ENCODE measurements at regions not wholly inside any gene's neighbourhood (a gene's known extent, or its start where the extent isn't known, plus 50 kb on each side); places are given as distances from the start of the nearest gene placed in this dataset.

GRCh38 chr17:71941920-71942319 is 178.9 kb upstream of the SOX9 start:
- TF ChIP-seq, protein P1, sequence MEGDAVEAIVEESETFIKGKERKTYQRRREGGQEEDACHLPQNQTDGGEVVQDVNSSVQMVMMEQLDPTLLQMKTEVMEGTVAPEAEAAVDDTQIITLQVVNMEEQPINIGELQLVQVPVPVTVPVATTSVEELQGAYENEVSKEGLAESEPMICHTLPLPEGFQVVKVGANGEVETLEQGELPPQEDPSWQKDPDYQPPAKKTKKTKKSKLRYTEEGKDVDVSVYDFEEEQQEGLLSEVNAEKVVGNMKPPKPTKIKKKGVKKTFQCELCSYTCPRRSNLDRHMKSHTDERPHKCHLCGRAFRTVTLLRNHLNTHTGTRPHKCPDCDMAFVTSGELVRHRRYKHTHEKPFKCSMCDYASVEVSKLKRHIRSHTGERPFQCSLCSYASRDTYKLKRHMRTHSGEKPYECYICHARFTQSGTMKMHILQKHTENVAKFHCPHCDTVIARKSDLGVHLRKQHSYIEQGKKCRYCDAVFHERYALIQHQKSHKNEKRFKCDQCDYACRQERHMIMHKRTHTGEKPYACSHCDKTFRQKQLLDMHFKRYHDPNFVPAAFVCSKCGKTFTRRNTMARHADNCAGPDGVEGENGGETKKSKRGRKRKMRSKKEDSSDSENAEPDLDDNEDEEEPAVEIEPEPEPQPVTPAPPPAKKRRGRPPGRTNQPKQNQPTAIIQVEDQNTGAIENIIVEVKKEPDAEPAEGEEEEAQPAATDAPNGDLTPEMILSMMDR (IDR thresholded peaks at IDR 0.05; ENCODE audit: borderline replicate concordance): no peak
- Histone ChIP-seq H3K9me3 (replicated peaks) (no peaks in the 10 kb centered on the region), H3K4me1 (no peaks in the 10 kb centered on the region)

DNA sequence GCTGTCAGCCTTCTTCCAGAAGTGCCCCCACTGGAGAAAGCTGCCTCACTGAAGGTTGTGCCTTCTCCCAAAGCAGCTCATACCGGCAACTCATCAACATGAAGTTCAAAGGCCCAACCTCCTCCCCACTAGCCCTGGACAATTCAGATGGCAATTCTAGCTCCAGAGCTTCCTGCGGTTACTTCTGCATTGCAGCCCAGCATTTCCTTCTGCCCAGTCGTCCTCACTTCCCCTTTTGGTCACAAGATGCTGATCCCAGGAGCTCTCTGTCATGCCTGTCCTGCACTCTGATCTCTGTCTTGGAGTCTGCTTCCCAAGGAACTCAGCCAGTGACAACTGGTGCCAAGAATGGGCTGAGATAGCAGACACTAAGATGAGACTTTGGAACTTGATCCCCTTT is 178.2 kb upstream of the SOX9 start:
- H3K9me3 ChIP-seq (replicated peaks): no peaks in the 10 kb centered on the region
- H3K27ac ChIP-seq (replicated peaks): no peak overlapping the region
- no peaks in the 10 kb centered on the region for H3K27me3 ChIP-seq (ENCODE audit: low read depth)
- H3K36me3 ChIP-seq: no peaks in the 10 kb centered on the region
- intact Hi-C loops (cut with micrococcal nuclease): no loop called here
- no peak overlapping the region for H3K4me3 ChIP-seq
- DNase-seq: no peak
- TF ChIP-seq, protein P1 (IDR thresholded peaks at IDR 0.05; ENCODE audit: borderline replicate concordance): no peak
- no peaks in the 10 kb centered on the region for H3K4me1 ChIP-seq

More at GRCh38 chr17:71941920-71942319, 178.9 kb upstream of the SOX9 start:
- intact Hi-C loops (cut with micrococcal nuclease): no loop called here
- Histone ChIP-seq H3K27ac (replicated peaks) (no peak overlapping the region), H3K36me3 (no peaks in the 10 kb centered on the region), H3K4me3 (no peak overlapping the region), H3K27me3 (ENCODE audit: low read depth) (no peaks in the 10 kb centered on the region)
- no peak for DNase-seq

DNA sequence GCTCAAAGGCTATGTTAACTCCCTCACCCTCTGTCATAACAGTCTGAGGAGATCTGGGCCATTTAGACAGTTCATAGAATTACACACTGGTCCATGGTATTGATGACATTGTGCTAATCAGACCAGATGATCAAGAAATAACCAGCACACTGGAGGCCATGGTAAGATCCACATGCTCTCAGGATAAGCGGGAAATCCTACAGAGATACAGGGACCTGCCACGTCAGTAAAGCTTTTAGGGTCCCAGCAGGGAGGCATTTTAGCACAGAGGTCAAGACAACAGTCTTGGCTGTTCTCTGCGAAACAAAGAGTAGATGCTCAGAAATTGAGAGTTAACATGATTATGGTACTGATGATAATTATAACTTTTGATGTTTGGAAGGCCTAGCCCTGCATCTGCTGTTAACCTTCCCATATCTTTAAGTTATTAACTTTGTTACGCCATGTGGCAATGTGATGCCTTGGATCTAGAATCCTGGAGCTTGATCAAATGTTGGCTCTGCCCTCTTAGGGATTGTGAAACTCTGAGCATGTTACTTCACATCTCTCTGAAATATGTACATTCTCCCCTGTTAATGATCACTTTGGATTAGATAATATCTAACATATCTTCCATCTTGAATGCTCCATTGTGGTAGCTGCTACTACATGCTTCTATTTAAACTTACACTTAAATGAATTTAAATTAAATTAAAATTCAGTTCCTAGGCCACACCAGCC is 172.0 kb upstream of the SOX9 start:
- Histone ChIP-seq H3K4me3 (no peak overlapping the region), H3K36me3 (no peaks in the 10 kb centered on the region), H3K4me1 (no peaks in the 10 kb centered on the region), H3K27me3 (ENCODE audit: low read depth) (no peaks in the 10 kb centered on the region), H3K9me3 (replicated peaks) (no peaks in the 10 kb centered on the region), H3K27ac (replicated peaks) (no peak overlapping the region)
- no peak for DNase-seq
- intact Hi-C loops (cut with micrococcal nuclease): no loop called here
- TF ChIP-seq, protein P1 (IDR thresholded peaks at IDR 0.05; ENCODE audit: borderline replicate concordance): no peak

GRCh38 chr17:71959154-71959553 is 161.7 kb upstream of the SOX9 start:
- Histone ChIP-seq H3K4me3 (no peak overlapping the region), H3K27me3 (ENCODE audit: low read depth) (no peaks in the 10 kb centered on the region), H3K27ac (replicated peaks) (no peak overlapping the region), H3K9me3 (replicated peaks) (no peaks in the 10 kb centered on the region), H3K4me1 (peaks cover 9% of the 10 kb centered on the region), H3K36me3 (no peaks in the 10 kb centered on the region)
- DNase-seq: no peak
- intact Hi-C loops (cut with micrococcal nuclease): no loop called here
- TF ChIP-seq, protein P1 (IDR thresholded peaks at IDR 0.05; ENCODE audit: borderline replicate concordance): peak; percentile 45

DNA sequence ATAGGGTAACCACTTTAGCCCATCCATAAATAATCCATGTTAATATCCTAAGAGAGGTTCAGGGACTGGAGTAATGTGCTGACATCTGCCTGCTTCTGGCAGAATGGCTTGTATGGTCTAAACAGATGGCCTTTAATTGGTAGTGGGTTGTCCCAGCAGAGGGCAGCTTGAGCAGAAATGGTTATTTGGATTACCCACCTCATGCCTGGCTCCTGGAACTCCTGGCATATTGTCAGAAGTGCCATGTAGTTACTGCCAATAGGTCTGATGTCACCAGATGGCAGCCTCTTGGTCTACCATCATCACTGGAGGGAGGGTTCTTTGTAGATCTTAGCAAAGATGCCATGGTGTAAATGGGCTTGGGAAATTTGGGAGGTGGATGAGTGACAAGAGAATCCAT is 157.5 kb upstream of the SOX9 start:
- H3K27ac ChIP-seq (replicated peaks): no peak overlapping the region
- H3K27me3 ChIP-seq (ENCODE audit: low read depth): no peaks in the 10 kb centered on the region
- no peaks in the 10 kb centered on the region for H3K36me3 ChIP-seq
- H3K9me3 ChIP-seq (replicated peaks): no peaks in the 10 kb centered on the region
- TF ChIP-seq, protein P1 (IDR thresholded peaks at IDR 0.05; ENCODE audit: borderline replicate concordance): no peak
- intact Hi-C loops (cut with micrococcal nuclease): no loop called here
- H3K4me1 ChIP-seq: peaks cover 25% of the 10 kb centered on the region
- H3K4me3 ChIP-seq: no peak overlapping the region
- DNase-seq: no peak
